Omental fat pad (tissue), 3 donors: ENCODE measurements at regions not wholly inside any gene's neighbourhood (a gene's known extent, or its start where the extent isn't known, plus 50 kb on each side); places are given as distances from the start of the nearest gene placed in this dataset.

Experiments used
- ATAC-seq: fragments of 150-250 bp; one replicate; pipeline ENCODE4 v1.9.1; 2016; ENCODE audit warnings: mild to moderate bottlenecking, moderate library complexity; ENCODE audit not compliant: low FRiP score
- DNase-seq: peaks from one replicate; pipeline ENCODE4 v3.0.0-alpha.2; 2019; ENCODE audit warnings: low spot score
- CTCF ChIP-seq, 3 donors: fragments of 450-650 bp; IDR thresholded peaks; one replicate each; pipeline ENCODE4 v1.5.1; 2016 to 2017; ENCODE audit warnings: antibody characterized with exemption in 3 of 3, mild to moderate bottlenecking in 3 of 3, moderate library complexity in 2 of 3

DNA sequence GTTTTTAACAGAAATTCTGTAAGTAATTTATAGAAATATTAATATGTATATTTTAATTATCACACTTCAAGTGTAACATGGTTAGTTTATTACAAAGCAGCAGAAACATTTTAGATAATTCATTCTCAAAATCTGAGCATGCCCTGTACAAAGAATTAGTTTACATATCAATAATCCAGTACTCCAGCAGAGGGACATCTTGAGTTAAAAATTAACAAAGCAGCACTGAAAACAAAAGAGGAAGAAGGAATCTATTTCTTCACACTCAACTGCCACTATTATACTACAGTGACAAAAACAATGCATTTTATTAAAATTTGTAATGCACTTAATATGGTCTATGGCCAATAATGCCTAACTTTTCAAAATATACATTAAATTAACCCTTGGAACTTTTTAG, 179.1 kb upstream of the KLHL4 start:
- ATAC-seq (no peak), DNase-seq (no peak)
- no peak for TF ChIP-seq CTCF (IDR thresholded peaks at IDR 0.05)

DNA sequence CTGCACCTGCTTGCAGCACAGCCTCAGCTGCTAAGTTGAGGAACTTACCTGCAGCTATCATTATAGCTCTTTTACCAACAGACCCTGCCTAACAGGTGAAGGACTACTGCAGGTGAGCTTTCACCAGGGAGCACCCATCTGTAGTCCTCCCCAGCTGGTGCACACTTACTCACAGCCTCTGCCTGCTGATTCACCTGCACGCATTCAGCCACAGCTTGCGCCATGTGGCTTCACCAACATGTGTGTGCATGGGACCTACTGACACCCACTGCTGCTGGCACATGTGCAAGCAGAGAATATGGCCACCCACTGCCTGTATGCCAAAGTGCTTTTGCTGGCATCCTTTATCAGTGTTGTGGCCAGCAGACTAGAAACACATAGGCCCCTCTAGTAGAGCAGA, 146.7 kb upstream of the KLHL4 start:
- ATAC-seq (peak; percentile 57), DNase-seq (no peak)
- TF ChIP-seq CTCF (IDR thresholded peaks at IDR 0.05), result no peak

DNA sequence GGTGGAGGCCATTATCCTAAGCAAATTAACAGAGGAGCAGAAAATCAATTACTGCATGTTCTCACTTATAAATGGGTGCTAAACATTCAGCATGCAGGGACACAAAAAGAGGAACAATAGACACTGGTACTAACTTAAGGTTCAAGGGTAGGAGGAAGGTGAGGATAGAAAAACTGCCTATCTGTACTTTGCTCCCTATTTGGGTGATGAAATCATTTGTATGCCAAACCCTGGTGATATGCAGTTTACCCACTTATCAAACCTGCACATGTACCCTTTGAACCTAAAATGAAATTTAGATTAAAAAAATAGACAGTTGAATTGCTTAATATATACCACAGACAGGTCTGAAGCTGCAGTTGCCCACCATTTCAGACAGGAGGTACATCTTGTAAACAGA, 143.3 kb upstream of the KLHL4 start:
- TF ChIP-seq CTCF (IDR thresholded peaks at IDR 0.05), result no peak
- DNase-seq (no peak), ATAC-seq (no peak)

GRCh38 chrX:87376896-87377295, 140.7 kb upstream of the KLHL4 start:
- no peak for ATAC-seq
- TF ChIP-seq CTCF (IDR thresholded peaks at IDR 0.05), result no peak
- no peak for DNase-seq

GRCh38 chrX:87388381-87388780, 129.2 kb upstream of the KLHL4 start:
- ATAC-seq, result no peak
- DNase-seq, result no peak
- TF ChIP-seq CTCF (IDR thresholded peaks at IDR 0.05), result no peak

- TF ChIP-seq CTCF (IDR thresholded peaks at IDR 0.05), result no peak
- no peak for DNase-seq
- no peak for ATAC-seq
Observed at GRCh38 chrX:87391742-87392141, 125.9 kb upstream of the KLHL4 start.

- no peak for TF ChIP-seq CTCF (IDR thresholded peaks at IDR 0.05)
- no peak for DNase-seq
- no peak for ATAC-seq
Observed at GRCh38 chrX:87392369-87392768, 125.2 kb upstream of the KLHL4 start.
